ENCODE measurements at regions not wholly inside any gene's neighbourhood (a gene's known extent, or its start where the extent isn't known, plus 50 kb on each side); places are given as distances from the start of the nearest gene placed in this dataset.

- TF ChIP-seq, protein P1, sequence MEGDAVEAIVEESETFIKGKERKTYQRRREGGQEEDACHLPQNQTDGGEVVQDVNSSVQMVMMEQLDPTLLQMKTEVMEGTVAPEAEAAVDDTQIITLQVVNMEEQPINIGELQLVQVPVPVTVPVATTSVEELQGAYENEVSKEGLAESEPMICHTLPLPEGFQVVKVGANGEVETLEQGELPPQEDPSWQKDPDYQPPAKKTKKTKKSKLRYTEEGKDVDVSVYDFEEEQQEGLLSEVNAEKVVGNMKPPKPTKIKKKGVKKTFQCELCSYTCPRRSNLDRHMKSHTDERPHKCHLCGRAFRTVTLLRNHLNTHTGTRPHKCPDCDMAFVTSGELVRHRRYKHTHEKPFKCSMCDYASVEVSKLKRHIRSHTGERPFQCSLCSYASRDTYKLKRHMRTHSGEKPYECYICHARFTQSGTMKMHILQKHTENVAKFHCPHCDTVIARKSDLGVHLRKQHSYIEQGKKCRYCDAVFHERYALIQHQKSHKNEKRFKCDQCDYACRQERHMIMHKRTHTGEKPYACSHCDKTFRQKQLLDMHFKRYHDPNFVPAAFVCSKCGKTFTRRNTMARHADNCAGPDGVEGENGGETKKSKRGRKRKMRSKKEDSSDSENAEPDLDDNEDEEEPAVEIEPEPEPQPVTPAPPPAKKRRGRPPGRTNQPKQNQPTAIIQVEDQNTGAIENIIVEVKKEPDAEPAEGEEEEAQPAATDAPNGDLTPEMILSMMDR (conservative IDR thresholded peaks at IDR 0.05; ENCODE audit: low read length): no peak
- TF ChIP-seq EZH2phosphoT487 (IDR thresholded peaks at IDR 0.05; ENCODE audit: borderline replicate concordance): no peak
Measured at GRCh38 chr12:62008703-62009102, 251.5 kb upstream of the USP15 start.

All from Loucy (cell line).